Subcutaneous abdominal adipose tissue (tissue), 5 donors: ENCODE measurements at regions not wholly inside any gene's neighbourhood (a gene's known extent, or its start where the extent isn't known, plus 50 kb on each side); places are given as distances from the start of the nearest gene placed in this dataset.
"Not testable (repeated sequence)": the region's sequence is repeated elsewhere in the genome, so short reads cannot be mapped to it uniquely, and the experiment has no call there.

ENCODE experiments used
- H3K27ac ChIP-seq: one replicate; pipeline ENCODE4 v1.7.0; 2013; ENCODE audit warnings: low read depth, mild to moderate bottlenecking, inconsistent platforms, low read length, moderate library complexity
- H3K27me3 ChIP-seq, 5 donors: one replicate each; pipeline ENCODE4 v1.7.0; 2013; ENCODE audit warnings: low read length in 5 of 5, inconsistent platforms in 1 of 5; ENCODE audit not compliant: control insufficient read depth in 5 of 5, insufficient read depth in 4 of 5
- H3K36me3 ChIP-seq, 5 donors: one replicate each; pipeline ENCODE4 v1.7.0; 2013; ENCODE audit warnings: low read length in 5 of 5; ENCODE audit not compliant: control insufficient read depth in 5 of 5, insufficient read depth in 5 of 5
- H3K4me1 ChIP-seq, 5 donors: one replicate each; pipeline ENCODE4 v1.7.0; 2013; ENCODE audit warnings: low read length in 5 of 5, mild to moderate bottlenecking in 3 of 5, moderate library complexity in 1 of 5; ENCODE audit not compliant: control insufficient read depth in 5 of 5, insufficient read depth in 5 of 5
- H3K4me3 ChIP-seq, 5 donors: one replicate each; pipeline ENCODE4 v1.7.0; 2013; ENCODE audit warnings: low read length in 5 of 5, low read depth in 1 of 5
- H3K9ac ChIP-seq, 5 donors: one replicate each; pipeline ENCODE4 v1.7.0; 2013; ENCODE audit warnings: low read length in 5 of 5, mild to moderate bottlenecking in 4 of 5, moderate library complexity in 3 of 5
- H3K9me3 ChIP-seq, 5 donors: one replicate each; pipeline ENCODE4 v1.7.0; 2013; ENCODE audit warnings: low read length in 5 of 5; ENCODE audit not compliant: control insufficient read depth in 5 of 5
- donor health status: healthy.
- donor health status: healthy.
- donor health status: healthy.
- donor health status: healthy.
- donor health status: healthy.

GRCh38 chr15:26128611-26129140 lies 265.5 kb upstream of the ATP10A start:
- Histone ChIP-seq H3K9ac (no peak overlapping the region), H3K9me3 (no peaks in the 10 kb centered on the region)

GRCh38 chr15:26126819-26127387 lies 263.8 kb upstream of the ATP10A start:
- Histone ChIP-seq H3K36me3 (no peaks in the 10 kb centered on the region), H3K4me3 (no peak overlapping the region), H3K27me3 (no peaks in the 10 kb centered on the region), H3K27ac (no peak overlapping the region), H3K9me3 (no peaks in the 10 kb centered on the region), H3K4me1 (peaks cover 0 to 28% (median 16%) of the 10 kb centered on the region in 5 donors), H3K9ac (no peak overlapping the region)

More at GRCh38 chr15:26128611-26129140, 265.5 kb upstream of the ATP10A start:
- no peaks in the 10 kb centered on the region for H3K36me3 ChIP-seq
- H3K27ac ChIP-seq: no peak overlapping the region
- no peak overlapping the region for H3K4me3 ChIP-seq
- peaks cover 0 to 28% (median 16%) of the 10 kb centered on the region in 5 donors for H3K4me1 ChIP-seq
- peaks cover 0 to 4% (median 0%) of the 10 kb centered on the region in 5 donors for H3K27me3 ChIP-seq

- peaks cover 0 to 28% (median 16%) of the 10 kb centered on the region in 5 donors for H3K4me1 ChIP-seq
- no peaks in the 10 kb centered on the region for H3K27me3 ChIP-seq
- no peak overlapping the region for H3K27ac ChIP-seq
- H3K4me3 ChIP-seq: no peak overlapping the region
- no peaks in the 10 kb centered on the region for H3K9me3 ChIP-seq
- H3K36me3 ChIP-seq: no peaks in the 10 kb centered on the region
- H3K9ac ChIP-seq: no peak overlapping the region
Observed at GRCh38 chr15:26126070-26126469, 262.9 kb upstream of the ATP10A start.

DNA sequence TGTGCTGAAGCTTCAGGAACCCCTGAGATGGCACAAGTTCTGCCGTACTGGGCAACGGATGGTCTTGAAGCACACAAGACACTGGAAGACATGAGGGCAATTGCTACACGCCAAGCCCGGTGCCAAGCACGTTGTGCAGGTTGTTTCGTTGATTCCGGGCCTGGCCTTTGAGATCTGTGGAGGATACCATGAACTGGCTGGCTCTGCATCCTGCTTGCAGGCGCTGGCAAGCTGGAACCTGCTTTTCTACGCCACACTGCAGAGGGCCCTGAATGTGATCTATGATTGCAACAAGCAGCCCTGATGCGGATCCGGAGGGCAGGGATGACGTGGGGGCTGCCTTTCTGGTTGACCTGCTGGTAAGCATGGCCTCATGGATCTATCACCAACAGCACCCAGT lies 262.5 kb upstream of the ATP10A start:
- Histone ChIP-seq H3K27me3 (no peaks in the 10 kb centered on the region), H3K4me3 (no peak overlapping the region), H3K36me3 (no peaks in the 10 kb centered on the region), H3K9me3 (no peaks in the 10 kb centered on the region), H3K27ac (no peak overlapping the region), H3K4me1 (peaks cover 0 to 28% (median 16%) of the 10 kb centered on the region in 5 donors), H3K9ac (no peak overlapping the region)

DNA sequence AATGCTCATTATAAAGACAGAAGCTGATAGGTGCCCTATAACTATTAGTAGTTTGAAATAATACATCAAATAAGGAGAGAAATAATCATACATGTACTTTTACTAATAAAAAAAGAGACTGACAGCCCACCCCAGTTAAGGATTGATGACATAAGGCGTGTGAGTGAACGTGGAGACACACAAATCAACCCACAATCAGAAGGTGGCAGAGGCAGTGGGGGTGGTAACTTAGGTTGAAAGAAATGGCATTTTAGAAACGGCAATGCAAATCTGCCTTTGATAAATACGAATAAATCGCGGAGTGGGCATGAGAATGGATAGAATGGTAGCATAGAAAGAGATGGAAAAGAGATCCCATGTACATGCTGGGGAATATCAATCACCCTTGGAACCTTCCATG lies 256.2 kb upstream of the ATP10A start:
- Histone ChIP-seq H3K9ac (no peak overlapping the region), H3K27me3 (no peaks in the 10 kb centered on the region), H3K36me3 (no peaks in the 10 kb centered on the region), H3K4me3 (no peak overlapping the region), H3K4me1 (peaks cover 0 to 8% (median 6%) of the 10 kb centered on the region in 5 donors), H3K9me3 (no peaks in the 10 kb centered on the region), H3K27ac (no peak overlapping the region)

- H3K4me1 ChIP-seq: peaks cover 0 to 8% (median 6%) of the 10 kb centered on the region in 5 donors
- no peaks in the 10 kb centered on the region for H3K9me3 ChIP-seq
- no peak overlapping the region for H3K27ac ChIP-seq
- no peak overlapping the region for H3K9ac ChIP-seq
- H3K36me3 ChIP-seq: no peaks in the 10 kb centered on the region
- no peaks in the 10 kb centered on the region for H3K27me3 ChIP-seq
- H3K4me3 ChIP-seq: no peak overlapping the region
Observed at GRCh38 chr15:26115229-26115943, 252.3 kb upstream of the ATP10A start.

GRCh38 chr15:26114128-26114527 lies 251.0 kb upstream of the ATP10A start:
- H3K27me3 ChIP-seq, H3K4me1 ChIP-seq, H3K9me3 ChIP-seq, H3K9ac ChIP-seq, H3K36me3 ChIP-seq, H3K4me3 ChIP-seq, H3K27ac ChIP-seq: not testable (repeated sequence)

- Histone ChIP-seq H3K9ac (no peak overlapping the region), H3K27me3 (no peaks in the 10 kb centered on the region), H3K27ac (no peak overlapping the region), H3K4me3 (no peak overlapping the region), H3K36me3 (no peaks in the 10 kb centered on the region), H3K9me3 (no peaks in the 10 kb centered on the region), H3K4me1 (peaks cover 0 to 8% (median 6%) of the 10 kb centered on the region in 5 donors)
Observed at GRCh38 chr15:26113296-26113695, 250.2 kb upstream of the ATP10A start.

- no peaks in the 10 kb centered on the region for H3K36me3 ChIP-seq
- no peak overlapping the region for H3K27ac ChIP-seq
- no peaks in the 10 kb centered on the region for H3K27me3 ChIP-seq
- peaks cover 0 to 3% (median 0%) of the 10 kb centered on the region in 5 donors for H3K4me1 ChIP-seq
- H3K4me3 ChIP-seq: no peak overlapping the region
- peaks cover 0 to 7% (median 5%) of the 10 kb centered on the region in 5 donors for H3K9me3 ChIP-seq
- no peak overlapping the region for H3K9ac ChIP-seq
Observed at GRCh38 chr15:26109203-26109602, 246.1 kb upstream of the ATP10A start.

DNA sequence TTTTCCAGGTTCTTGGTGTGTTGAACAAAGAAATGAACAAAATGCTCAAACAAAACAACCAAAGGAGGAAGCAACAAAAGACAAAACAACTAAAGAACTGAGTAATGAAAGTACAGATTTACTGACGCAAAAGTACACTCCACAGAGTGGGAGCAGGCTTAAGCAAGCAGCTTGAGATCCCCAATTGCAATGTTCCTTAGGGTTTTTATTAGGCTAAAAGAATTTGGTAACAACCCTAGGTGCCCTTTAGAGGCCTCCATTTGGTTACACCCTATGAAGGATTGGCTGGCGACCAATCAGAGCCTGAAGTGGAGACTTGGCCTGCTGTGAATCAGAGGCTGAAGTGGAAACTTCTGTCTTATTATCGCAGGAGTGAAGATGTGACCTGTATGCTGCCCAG lies 243.4 kb upstream of the ATP10A start:
- peaks cover 5 to 13% (median 10%) of the 10 kb centered on the region in 5 donors for H3K4me1 ChIP-seq
- H3K9me3 ChIP-seq: peaks cover 0 to 7% (median 5%) of the 10 kb centered on the region in 5 donors
- no peaks in the 10 kb centered on the region for H3K36me3 ChIP-seq
- H3K27ac ChIP-seq: no peak overlapping the region
- H3K9ac ChIP-seq: no peak overlapping the region
- H3K27me3 ChIP-seq: no peaks in the 10 kb centered on the region
- no peak overlapping the region for H3K4me3 ChIP-seq
